WERI-Rb-1 (cell line): ENCODE measurements at regions not wholly inside any gene's neighbourhood (a gene's known extent, or its start where the extent isn't known, plus 50 kb on each side); places are given as distances from the start of the nearest gene placed in this dataset.

Source experiments
- DNase-seq: peaks from one replicate; pipeline ENCODE4 v3.0.0-alpha.2; 2020
- H3K27ac ChIP-seq: fragments of 250-450 bp; sonication (Bioruptor Pico); 2 replicates; pipeline ENCODE4 v1.5.1; 2020; ENCODE audit warnings: mild to moderate bottlenecking, moderate library complexity
- H3K27me3 ChIP-seq: fragments of 250-450 bp; sonication (Bioruptor Pico); 2 replicates; pipeline ENCODE4 v1.5.1; 2021; ENCODE audit warnings: mild to moderate bottlenecking, low read depth, moderate library complexity; ENCODE audit not compliant: insufficient read depth, severe bottlenecking
- H3K36me3 ChIP-seq: fragments of 250-450 bp; sonication (Bioruptor Pico); 2 replicates; pipeline ENCODE4 v1.5.1; 2020; ENCODE audit warnings: mild to moderate bottlenecking, moderate library complexity
- H3K4me3 ChIP-seq: 2 replicates; pipeline ENCODE4 v1.5.1; 2011; ENCODE audit warnings: low read depth, mild to moderate bottlenecking, control low read depth, low read length
- H3K9me3 ChIP-seq: fragments of 250-450 bp; sonication (Bioruptor Pico); 2 replicates; pipeline ENCODE4 v1.5.1; 2021; ENCODE audit warnings: mild to moderate bottlenecking, moderate library complexity; ENCODE audit not compliant: severe bottlenecking
- TF ChIP-seq, protein P1 (sequence below): IDR thresholded peaks from 2 replicates; pipeline ENCODE4 v1.5.1; 2011; ENCODE audit warnings: low read depth, mild to moderate bottlenecking, control low read depth, inconsistent platforms, low read length

DNA sequence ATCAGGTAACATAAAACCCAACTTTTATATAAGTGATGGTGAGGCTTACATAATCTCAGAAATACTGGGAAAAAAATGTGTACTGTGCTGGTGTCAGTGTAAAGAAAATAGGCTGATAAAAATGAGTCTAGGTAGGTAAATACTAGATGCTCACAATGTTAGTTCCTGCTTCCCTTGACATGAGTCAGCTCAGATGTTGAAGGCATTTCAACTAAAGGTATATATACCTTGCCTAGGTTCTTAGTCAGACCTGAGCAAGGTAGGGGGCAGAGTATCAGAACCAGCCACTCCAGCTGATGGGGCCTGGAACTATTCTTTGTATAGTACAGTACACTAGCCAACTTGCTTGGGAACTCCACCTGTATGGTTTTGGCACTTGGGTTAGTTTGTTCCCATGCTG, 51.0 kb upstream of the CA10 start:
- Histone ChIP-seq H3K4me3 (no peak overlapping the region), H3K9me3 (no peaks in the 10 kb centered on the region), H3K27me3 (no peaks in the 10 kb centered on the region), H3K36me3 (no peaks in the 10 kb centered on the region), H3K27ac (no peak overlapping the region)
- no peak for DNase-seq
- TF ChIP-seq, protein P1, sequence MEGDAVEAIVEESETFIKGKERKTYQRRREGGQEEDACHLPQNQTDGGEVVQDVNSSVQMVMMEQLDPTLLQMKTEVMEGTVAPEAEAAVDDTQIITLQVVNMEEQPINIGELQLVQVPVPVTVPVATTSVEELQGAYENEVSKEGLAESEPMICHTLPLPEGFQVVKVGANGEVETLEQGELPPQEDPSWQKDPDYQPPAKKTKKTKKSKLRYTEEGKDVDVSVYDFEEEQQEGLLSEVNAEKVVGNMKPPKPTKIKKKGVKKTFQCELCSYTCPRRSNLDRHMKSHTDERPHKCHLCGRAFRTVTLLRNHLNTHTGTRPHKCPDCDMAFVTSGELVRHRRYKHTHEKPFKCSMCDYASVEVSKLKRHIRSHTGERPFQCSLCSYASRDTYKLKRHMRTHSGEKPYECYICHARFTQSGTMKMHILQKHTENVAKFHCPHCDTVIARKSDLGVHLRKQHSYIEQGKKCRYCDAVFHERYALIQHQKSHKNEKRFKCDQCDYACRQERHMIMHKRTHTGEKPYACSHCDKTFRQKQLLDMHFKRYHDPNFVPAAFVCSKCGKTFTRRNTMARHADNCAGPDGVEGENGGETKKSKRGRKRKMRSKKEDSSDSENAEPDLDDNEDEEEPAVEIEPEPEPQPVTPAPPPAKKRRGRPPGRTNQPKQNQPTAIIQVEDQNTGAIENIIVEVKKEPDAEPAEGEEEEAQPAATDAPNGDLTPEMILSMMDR: no peak
